ENCODE measurements at regions not wholly inside any gene's neighbourhood (a gene's known extent, or its start where the extent isn't known, plus 50 kb on each side); places are given as distances from the start of the nearest gene placed in this dataset.

DNA sequence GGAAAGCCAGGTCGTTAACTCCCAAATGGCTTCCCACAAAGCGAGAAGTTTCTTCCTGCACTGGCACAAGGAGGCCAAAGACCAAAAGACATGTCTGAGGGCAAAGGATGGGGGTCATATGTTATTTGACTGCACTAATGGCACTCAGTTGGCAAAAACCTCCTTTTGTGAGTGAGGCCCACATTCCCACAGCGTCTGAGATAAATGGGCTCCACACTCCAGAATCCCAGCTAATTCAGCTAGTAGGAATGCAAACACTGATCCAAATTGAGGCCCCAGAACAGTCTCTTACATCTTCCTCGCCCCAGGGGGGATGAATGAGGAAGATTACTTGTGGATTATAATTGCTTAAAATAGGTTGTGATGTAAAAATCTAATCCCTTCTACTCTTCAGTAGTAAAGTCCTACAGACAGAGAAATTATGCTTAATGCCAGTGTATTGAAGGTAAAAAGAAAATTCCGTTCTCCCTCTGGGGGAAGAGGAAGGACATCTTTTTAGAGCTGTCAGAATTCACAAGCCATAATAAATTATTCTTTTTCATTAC, 86.4 kb upstream of the PIWIL1 start (continued):
- TF ChIP-seq, protein P1, sequence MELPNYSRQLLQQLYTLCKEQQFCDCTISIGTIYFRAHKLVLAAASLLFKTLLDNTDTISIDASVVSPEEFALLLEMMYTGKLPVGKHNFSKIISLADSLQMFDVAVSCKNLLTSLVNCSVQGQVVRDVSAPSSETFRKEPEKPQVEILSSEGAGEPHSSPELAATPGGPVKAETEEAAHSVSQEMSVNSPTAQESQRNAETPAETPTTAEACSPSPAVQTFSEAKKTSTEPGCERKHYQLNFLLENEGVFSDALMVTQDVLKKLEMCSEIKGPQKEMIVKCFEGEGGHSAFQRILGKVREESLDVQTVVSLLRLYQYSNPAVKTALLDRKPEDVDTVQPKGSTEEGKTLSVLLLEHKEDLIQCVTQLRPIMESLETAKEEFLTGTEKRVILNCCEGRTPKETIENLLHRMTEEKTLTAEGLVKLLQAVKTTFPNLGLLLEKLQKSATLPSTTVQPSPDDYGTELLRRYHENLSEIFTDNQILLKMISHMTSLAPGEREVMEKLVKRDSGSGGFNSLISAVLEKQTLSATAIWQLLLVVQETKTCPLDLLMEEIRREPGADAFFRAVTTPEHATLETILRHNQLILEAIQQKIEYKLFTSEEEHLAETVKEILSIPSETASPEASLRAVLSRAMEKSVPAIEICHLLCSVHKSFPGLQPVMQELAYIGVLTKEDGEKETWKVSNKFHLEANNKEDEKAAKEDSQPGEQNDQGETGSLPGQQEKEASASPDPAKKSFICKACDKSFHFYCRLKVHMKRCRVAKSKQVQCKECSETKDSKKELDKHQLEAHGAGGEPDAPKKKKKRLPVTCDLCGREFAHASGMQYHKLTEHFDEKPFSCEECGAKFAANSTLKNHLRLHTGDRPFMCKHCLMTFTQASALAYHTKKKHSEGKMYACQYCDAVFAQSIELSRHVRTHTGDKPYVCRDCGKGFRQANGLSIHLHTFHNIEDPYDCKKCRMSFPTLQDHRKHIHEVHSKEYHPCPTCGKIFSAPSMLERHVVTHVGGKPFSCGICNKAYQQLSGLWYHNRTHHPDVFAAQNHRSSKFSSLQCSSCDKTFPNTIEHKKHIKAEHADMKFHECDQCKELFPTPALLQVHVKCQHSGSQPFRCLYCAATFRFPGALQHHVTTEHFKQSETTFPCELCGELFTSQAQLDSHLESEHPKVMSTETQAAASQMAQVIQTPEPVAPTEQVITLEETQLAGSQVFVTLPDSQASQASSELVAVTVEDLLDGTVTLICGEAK (IDR thresholded peaks at IDR 0.05), result no peak
- TF ChIP-seq, protein P1 (CRISPR knock-in tag; IDR thresholded peaks at IDR 0.05), result no peak
- TF ChIP-seq, protein P2, sequence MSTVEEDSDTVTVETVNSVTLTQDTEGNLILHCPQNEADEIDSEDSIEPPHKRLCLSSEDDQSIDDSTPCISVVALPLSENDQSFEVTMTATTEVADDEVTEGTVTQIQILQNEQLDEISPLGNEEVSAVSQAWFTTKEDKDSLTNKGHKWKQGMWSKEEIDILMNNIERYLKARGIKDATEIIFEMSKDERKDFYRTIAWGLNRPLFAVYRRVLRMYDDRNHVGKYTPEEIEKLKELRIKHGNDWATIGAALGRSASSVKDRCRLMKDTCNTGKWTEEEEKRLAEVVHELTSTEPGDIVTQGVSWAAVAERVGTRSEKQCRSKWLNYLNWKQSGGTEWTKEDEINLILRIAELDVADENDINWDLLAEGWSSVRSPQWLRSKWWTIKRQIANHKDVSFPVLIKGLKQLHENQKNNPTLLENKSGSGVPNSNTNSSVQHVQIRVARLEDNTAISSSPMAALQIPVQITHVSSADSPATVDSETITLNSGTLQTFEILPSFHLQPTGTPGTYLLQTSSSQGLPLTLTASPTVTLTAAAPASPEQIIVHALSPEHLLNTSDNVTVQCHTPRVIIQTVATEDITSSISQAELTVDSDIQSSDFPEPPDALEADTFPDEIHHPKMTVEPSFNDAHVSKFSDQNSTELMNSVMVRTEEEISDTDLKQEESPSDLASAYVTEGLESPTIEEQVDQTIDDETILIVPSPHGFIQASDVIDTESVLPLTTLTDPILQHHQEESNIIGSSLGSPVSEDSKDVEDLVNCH (CRISPR knock-in tag; IDR thresholded peaks at IDR 0.05), result no peak
- TF ChIP-seq FOXP4 (CRISPR knock-in tag; IDR thresholded peaks at IDR 0.05), result no peak
